ENCODE measurements at regions not wholly inside any gene's neighbourhood (a gene's known extent, or its start where the extent isn't known, plus 50 kb on each side); places are given as distances from the start of the nearest gene placed in this dataset.
"Not testable (repeated sequence)": the region's sequence is repeated elsewhere in the genome, so short reads cannot be mapped to it uniquely, and the experiment has no call there.

DNA sequence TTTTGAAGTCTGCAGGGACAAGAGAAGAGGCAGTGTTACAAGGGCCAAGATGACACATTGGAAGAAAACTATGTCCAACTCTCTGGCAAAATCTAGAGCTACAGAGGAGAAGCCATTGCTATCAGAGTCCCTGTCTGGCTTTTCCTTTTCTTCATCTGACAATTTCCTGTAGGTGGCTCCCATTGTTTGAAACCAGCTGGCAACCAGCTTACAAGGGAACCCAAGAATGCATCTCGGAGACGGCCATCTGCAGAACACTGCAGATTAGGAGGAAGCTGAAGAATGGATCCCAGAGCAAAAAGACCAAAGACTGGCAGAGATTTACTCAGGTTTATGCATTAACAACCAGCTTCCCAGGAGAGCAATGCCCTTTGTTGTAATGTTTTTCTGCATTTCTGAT, 216.2 kb upstream of the CTSO start:
- no peak for DNase-seq (ENCODE audit: low spot score)
- intact Hi-C loops (cut with DNase I) = no loop called here

DNA sequence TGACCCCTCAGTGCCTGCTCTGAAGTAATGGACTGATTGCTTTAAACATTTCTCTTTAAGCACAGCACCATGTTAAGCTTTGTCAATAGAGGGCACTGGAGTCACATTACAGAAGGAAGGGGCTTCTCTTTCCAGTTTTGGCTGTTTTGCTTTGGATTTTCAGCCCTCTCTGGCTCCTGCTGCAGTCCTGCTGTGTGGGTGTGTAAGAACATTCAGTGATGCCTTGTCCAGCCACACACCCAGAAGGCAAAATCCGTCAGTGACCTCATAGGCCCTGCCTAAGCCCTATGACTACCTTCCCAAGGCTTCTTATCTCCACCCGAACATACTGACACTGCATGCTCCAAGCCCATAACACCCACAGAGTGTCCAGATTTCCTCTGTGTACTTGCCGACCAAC, 215.3 kb upstream of the CTSO start:
- intact Hi-C loops (cut with DNase I) = no loop called here
- DNase-seq (ENCODE audit: low spot score) = peak; percentile 78

DNA sequence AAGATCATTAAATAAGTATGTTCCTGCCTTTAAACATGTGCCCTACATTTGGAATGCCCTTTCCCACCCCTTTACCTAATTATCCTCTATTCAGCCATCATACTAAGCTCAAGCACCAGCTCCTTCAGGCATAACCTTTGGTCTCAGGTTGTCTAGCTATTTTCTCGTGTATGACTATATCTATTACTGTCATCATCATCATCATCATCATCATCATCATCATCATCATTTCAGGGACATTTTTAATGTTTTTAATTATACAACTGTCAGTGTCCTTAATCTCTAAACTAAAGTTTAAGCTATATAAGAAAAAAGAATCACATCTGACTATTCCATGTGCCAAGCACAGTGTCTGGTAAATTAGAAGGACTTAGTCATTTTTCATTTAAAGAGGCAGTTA, 214.6 kb upstream of the CTSO start:
- intact Hi-C loops (cut with DNase I) = no loop called here
- no peak for DNase-seq (ENCODE audit: low spot score)

DNA sequence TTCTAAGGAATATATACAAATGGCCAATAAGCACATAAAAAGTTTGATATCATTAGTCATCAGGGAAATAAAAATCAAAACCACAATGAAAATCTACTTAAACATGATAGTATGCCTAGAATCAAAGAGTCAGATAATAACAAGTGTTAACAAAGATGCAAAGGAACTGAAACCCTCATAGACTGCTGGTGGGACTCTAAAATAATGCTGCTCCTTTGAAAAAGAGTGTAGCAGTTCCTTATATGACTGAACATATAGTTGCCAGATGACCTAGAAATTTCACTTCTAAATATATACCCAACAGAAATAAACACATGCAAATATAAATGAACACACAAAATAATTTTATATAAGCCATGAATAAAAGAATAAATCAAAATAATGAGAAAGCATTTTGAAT, 205.1 kb upstream of the CTSO start:
- intact Hi-C loops (cut with DNase I) = no loop called here
- no peak for DNase-seq (ENCODE audit: low spot score)

DNA sequence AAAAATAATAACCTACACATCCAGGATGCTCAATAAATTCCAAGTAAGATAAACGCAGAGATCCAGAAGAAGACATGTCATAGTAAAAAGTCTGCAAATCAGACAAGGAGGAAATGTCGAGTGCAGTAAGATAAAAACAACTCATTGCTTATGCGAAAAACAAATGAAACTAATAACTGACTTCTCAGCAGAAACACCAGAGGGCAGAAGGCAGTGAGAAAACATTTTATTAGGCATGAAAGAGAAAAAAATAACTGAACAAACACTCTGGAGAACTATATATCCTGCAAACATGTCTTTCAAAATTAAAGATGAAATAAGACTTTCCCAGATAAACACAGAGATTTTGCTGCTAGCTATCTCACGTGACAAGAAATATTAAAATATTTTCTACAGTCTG, 201.3 kb upstream of the CTSO start:
- intact Hi-C loops (cut with DNase I) = no loop called here
- no peak for DNase-seq (ENCODE audit: low spot score)

DNA sequence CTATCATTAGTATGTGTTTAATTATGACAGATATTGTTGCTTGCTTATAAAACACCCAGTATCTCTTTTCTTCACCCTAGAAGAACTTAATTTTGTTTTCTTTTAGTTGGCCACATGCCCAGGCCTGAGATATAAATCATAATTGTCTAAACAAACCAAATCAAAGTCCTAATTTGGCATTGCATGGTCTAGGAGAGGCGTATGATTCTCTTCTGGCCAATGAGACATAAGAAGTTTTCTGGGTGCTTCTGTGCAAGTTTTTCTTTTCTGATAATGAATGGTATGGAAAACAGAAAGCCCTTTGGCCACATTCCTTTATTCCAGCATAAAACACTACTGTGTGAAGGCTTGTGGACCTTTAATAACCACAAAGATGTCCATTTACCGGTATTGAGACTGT, 192.9 kb upstream of the CTSO start:
- intact Hi-C loops (cut with DNase I) = no loop called here
- DNase-seq (ENCODE audit: low spot score) = no peak

DNA sequence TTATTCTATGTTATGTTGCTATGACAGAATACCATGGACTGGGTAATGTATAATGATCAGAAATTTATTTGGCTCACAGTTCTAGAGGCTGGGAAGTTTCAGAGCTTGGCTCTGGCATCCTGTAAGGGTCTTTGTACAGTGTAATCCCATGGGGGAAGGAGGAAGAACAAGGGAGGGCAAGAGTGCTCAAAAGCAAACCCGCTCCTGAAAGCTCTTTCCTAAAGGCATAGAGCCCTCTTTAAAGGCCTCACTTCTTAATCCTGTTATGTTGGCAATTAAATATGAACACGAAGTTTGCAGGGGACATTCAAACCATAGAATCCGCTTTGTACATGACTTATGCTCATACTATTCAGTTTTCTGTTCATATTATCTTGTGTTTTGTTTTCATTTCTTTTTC, 191.3 kb upstream of the CTSO start:
- intact Hi-C loops (cut with DNase I) = no loop called here
- DNase-seq (ENCODE audit: low spot score) = no peak

DNA sequence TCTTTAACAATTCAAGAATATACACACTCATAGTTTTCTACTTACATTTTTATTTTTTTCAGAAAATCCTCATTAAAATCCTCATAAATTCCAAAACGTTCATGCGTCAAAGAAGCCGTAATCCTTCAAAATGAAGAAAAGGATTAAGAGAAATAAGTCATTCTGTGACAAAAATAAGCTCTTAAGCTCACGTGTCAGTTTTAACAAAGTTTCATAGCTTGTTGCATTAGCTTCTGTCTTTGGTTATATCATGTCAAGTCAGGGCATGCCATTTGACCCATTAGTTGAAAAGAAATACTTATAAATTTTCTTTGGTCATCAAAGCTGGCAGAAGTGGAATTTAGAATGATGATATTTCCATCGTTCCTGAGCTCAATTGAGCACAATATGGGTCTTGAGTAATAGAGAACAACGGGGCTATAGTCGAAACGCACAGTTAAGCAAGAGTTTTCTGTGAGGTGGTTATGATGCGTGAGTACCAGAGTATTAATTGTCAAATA, 185.2 kb upstream of the CTSO start:
- intact Hi-C loops (cut with DNase I) = no loop called here
- no peak for DNase-seq (ENCODE audit: low spot score)

DNA sequence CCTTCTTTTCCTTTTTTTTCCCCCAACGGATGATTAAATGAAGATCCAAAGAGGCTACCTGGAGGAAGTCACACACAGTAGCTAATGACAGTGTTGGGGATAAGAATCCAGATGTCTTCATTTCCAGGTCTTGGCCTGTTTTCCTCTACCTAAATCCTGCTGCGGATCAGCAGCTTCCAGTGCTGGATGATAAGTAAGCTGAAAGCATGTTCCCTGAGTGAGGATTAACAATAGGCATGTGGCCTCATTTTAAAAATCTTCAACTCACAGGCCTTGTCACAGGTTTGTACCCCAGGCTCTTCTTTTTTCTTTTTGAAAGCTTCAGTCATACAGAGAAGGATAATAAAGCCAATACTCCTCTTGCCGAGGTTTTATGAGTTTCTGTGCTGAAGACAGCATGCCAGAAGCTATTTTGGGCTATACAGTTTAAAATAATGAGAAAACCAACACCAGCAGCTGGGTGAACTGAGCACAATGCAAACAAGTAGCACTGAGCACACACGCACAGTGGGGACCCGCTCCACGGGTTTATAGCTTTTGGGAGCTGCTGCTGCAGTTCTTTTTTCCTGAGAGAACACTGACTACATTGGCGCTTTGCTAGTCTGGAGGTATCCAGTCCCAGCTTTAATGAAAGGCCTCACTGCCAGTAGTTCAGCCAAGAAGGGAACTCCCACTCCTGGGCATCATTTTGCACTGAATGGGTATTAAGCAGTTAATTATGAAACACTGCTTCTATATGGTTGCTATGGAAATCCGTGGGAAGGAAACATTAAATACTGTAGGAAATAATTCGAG, 184.2 kb upstream of the CTSO start:
- intact Hi-C loops (cut with DNase I) = no loop called here
- no peak for DNase-seq (ENCODE audit: low spot score)

DNA sequence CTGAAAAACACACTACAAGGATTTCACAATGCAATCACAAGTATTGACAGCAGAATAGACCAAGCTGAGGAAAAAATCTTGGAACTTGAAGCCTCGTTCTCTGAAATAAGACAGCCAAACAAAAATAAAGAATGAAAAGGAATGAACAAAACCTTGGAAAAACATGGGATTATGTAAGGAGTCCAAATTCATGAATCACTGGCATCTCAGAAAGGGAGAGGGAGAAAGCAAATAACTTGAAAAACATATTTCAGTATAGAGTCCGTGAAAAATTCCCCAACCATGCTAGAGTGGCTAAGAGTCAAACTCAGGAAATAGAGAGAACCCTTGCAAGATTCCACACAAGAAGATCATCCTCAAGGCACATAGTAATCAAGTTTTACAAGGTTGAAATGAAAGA, 178.5 kb upstream of the CTSO start:
- DNase-seq (ENCODE audit: low spot score) = no peak
- intact Hi-C loops (cut with DNase I) = no loop called here

DNA sequence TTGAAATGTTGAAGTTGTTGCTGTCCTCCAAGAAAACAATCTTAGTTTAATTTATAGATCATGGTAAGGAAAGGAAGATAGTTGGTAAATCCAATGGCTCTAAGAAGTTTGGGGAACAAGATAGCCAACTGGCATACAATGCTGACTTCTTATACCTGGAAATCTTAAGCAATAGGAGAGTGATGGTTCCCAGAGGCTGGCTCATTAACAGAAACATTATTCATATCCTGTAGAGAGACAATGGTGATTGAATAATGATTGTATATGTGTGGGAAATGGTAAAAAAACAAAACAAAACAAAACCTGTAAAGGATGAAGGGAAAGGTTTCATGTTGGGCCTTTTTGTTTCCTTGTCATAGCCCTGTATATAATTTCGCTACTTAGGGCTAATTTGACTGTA, 174.9 kb upstream of the CTSO start:
- intact Hi-C loops (cut with DNase I) = no loop called here
- no peak for DNase-seq (ENCODE audit: low spot score)

DNA sequence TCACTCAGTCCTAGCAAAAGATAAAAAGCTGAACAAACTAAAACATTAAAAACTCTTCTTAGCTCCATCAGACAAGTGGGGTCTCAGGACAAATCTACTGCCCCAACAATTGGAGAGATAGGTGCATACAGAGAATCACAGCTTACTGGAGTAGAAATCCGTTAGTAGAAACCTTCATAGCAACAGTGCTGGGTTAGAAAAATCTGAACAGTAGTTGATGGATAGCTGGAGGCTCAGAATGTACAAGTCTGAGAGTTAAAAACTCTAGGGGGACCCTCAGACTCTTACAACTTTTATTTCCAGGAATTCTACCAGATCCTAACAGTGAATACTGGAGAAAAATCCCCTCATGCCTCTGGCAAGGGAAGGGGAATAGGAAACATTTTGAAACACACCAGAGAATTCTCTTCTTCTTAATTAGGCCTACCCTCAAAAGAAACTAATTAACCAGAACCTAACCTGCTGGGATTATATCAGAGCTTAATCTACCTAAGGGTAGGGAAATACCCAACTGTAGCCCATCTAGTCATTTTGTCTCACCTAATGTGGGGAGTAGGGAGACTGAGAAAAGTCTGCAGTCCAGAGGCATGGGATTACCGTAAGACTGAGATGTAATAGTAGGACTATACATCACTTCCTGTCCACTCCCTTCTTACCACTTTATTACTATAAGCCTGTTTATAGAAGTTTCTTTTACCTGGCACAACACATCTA, 165.0 kb upstream of the CTSO start:
- DNase-seq (ENCODE audit: low spot score) = no peak
- intact Hi-C loops (cut with DNase I) = no loop called here

DNA sequence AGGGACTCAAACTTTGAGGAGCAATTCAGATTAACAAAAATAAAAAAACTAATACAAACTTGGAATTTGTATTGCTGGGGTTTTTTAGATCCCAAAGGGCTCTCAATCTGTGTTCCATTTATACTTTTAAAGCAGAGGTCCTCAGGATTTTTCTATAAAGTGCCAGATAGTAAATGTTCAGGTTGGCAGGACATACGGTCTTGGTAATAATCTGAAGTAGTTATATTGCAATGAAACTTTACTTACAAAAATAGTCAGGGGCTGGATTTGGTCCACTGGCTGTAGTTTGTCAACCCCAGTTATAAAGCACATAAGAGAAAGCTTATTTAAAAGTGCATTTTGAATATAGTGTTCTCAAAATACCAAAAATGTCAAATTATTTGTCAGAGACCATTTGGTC, 164.1 kb upstream of the CTSO start:
- intact Hi-C loops (cut with DNase I) = no loop called here
- DNase-seq (ENCODE audit: low spot score) = no peak

DNA sequence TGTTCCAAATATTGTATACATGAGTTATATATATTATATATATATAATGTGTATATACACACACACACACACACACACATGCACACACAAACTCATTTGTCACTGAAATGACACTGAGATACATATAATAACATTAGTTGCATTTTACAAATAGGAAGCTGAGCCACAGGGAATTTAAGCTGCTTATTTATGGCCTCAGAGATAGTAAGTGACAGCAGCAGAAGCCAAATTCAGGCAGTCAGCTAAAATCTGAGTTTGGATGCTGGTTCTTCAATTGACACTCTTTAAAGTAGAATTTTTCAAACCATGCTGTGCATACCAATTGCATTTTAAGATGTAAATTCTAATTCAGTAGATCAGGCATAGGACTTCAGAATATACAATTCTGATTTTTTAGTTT, 163.3 kb upstream of the CTSO start:
- intact Hi-C loops (cut with DNase I) = no loop called here
- no peak for DNase-seq (ENCODE audit: low spot score)

DNA sequence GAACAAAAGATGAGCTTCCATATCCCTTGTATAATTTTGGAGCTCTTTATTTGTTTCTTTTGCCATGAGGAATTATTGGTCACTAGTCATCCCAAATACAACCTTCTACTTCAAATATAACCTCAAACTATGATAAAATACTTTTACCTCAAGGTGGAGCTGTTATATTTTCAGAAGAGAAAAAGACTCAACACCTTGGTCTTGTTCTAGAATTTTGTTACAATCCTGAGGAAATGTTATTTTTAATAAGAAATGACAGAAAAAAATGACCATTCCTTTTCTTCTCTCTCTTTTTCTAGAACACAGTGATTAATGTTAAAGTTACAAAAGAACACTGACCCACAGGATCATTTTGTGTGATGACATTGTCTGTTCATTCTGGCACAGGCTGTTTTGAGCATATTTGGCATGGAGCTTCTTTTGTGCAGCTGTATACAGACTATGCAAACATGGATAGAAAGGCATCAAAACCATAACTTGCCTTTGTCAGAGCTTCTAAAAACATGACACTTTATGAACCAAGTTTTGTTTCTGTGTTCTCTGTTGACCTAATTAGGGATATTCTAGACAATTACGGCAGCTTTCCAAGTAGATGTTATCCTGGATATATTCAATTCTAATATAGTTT, 159.6 kb upstream of the CTSO start:
- intact Hi-C loops (cut with DNase I) = no loop called here
- DNase-seq (ENCODE audit: low spot score) = no peak

DNA sequence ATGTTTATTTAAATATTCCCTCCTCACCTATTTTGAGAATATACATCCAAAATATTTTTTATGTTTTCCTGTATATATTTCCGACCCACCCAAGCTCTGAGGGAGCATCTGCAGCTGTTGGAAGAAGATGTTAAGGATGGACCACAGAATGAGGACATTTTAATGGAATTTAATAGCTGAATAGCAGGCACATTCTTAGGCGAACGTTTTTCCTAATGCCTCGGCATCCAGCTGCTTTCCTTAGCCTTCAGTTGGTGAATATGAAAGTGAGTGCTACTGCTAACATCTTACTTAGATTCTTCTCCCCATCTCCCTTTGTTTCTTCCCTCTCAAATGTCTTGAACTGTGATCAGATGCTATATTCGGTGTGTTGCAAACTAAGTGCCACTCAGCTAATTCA, 158.0 kb upstream of the CTSO start:
- intact Hi-C loops (cut with DNase I) = no loop called here
- DNase-seq (ENCODE audit: low spot score) = no peak

DNA sequence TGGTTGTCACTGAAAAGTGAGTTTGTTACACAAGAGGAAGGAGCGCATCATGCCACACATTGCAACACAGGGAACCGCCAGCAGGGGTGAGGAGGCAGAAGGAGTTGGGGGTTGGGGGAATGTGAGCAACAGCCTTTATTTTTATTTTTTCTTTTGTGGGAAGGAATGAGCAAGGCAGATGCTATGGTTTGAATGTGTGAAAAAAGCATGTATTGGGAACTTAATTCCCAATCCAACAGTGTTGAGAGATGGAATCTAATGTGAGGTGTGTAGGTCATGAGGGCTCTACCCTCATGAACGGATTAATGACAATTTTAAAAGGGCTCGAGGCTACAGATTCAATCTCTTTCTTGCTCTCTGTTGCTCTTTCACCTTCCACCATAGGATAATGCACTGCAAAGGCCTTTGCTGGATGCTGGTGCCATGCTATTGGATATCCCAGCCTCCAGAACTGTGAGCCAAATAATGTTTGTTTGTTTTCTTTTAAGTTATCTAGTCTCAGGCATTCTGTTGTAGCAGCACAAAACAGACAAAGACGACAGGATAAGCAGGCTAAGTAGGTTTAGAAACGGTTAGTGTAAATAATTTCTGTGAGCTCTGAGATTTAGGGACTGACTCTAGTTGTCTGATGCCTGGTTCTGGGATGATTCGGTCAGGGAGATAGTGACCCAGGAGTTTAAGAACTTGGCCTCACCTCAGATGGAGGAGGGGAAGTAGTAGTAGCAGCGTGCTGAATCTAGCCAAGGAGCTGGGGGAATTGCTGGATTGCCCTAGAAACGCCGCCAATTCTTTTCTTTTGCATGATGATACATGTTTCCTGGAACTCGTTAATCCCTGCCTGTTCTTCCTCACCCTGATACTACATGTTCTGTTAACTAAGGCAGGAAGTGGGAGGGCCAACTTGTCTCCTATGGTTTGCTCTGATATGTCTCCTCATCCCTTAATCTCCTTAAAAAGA, 156.6 kb upstream of the CTSO start:
- no peak for DNase-seq (ENCODE audit: low spot score)
- intact Hi-C loops (cut with DNase I) = no loop called here

DNA sequence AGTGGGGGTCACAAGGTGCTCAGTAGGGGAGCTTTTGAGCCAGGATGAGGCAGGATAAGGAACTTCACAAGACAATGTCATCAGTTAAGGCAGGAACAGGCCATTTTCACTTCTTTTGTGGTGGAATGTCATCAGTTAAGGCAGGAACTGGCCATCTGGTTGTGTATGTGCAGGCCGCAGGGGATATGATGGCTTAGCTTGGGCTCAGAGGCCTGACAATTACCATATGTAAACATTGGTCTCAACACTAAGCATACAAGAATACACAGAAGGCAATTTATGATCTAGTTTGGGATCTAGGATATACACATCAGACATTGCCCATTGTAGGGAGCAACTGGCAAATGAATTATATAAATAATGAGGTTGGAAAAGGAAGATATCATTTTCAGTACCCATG, 155.4 kb upstream of the CTSO start:
- intact Hi-C loops (cut with DNase I); DNase-seq (ENCODE audit: low spot score): not testable (repeated sequence)

DNA sequence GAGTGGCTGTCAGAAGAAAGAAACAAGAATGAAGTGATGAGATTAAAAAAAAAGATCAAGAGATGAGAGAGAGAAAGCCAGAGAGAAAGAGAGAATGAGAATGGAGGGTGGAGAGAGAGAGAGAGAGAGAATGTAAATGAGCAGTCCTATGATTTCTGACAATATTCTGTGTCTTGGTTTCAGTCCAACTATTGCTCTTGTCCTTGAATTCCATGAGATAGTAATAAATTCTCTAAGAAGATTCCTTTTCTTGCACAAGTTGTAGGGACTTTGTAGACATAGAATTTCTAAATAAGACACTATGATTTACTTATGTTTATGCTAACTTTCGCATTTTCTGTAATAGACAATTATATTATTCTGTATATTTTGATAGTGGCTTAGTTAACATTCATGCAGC, 149.6 kb upstream of the CTSO start:
- intact Hi-C loops (cut with DNase I) = no loop called here
- no peak for DNase-seq (ENCODE audit: low spot score)

DNA sequence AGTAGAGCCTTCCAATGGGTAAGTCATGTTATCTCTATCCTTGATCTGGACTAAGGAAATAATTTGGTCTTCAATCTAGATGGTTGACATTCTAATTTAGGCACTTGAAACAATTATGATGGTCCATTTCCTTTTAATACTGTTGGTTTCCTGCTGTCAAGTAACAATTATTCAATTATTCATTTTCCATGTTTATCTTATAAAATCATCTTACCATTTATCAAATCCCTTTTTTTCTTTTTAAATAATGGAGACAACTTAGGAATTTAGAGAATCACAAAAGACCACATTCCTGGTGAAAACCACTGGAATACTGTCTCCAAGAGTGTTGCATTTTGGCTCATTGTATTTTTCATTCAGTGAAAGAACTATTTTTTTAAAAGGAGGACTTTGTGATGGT, 148.7 kb upstream of the CTSO start:
- intact Hi-C loops (cut with DNase I) = no loop called here
- no peak for DNase-seq (ENCODE audit: low spot score)

Data from cardiac septum (tissue), 1 donor.